Upper lobe of left lung (tissue), 6 donors: ENCODE measurements at regions not wholly inside any gene's neighbourhood (a gene's known extent, or its start where the extent isn't known, plus 50 kb on each side); places are given as distances from the start of the nearest gene placed in this dataset.

Experiments used
- ATAC-seq, 2 donors: fragments of 200-7000 bp; cut with Tn5 transposase; one replicate each; pipeline ENCODE4 v1.9.1; 2022; ENCODE audit warnings: mild to moderate bottlenecking in 2 of 2, moderate library complexity in 2 of 2; ENCODE audit not compliant: low FRiP score in 2 of 2
- DNase-seq, 2 donors: peaks; one replicate each; pipeline ENCODE4 v3.0.0-alpha.2; 2019 to 2020
- H3K27ac ChIP-seq, 4 donors: fragments of 200-600 bp; sonication (generic); one replicate each; pipeline ENCODE4 v1.5.1; 2016 to 2019
- H3K27me3 ChIP-seq, 4 donors: fragments of 200-600 bp; sonication (generic); one replicate each; pipeline ENCODE4 v1.5.1; 2017 to 2019
- H3K36me3 ChIP-seq, 4 donors: fragments of 200-600 bp; sonication (generic); one replicate each; pipeline ENCODE4 v1.5.1; 2016 to 2019
- H3K4me1 ChIP-seq, 4 donors: fragments of 200-600 bp; sonication (generic); one replicate each; pipeline ENCODE4 v1.5.1; 2018 to 2019
- H3K4me3 ChIP-seq, 4 donors: fragments of 200-600 bp; sonication (generic); one replicate each; pipeline ENCODE4 v1.5.1; 2017 to 2019; ENCODE audit warnings: mild to moderate bottlenecking in 2 of 4, moderate library complexity in 1 of 4
- H3K9me3 ChIP-seq, 4 donors: fragments of 200-600 bp; sonication (generic); one replicate each; pipeline ENCODE4 v1.5.1; 2018 to 2019
- CTCF ChIP-seq, 6 experiments: fragments of 450-650 bp in 4 of 6; fragments of 200-600 bp in 2 of 6; sonication (generic) in 2 of 6; IDR thresholded peaks; one replicate each; pipeline ENCODE4 v1.5.1; 2016 to 2019; ENCODE audit warnings: antibody characterized with exemption in 6 of 6
- EP300 ChIP-seq, 4 donors: sonication (generic); formaldehyde crosslinking; IDR thresholded peaks; one replicate each; pipeline ENCODE4 v1.5.1; 2017; ENCODE audit warnings: antibody characterized with exemption in 4 of 4, control low read depth in 2 of 4
- POLR2A ChIP-seq, 4 donors: fragments of 450-650 bp; IDR thresholded peaks; one replicate each; pipeline ENCODE4 v1.5.1; 2016 to 2017; ENCODE audit warnings: antibody characterized with exemption in 4 of 4, mild to moderate bottlenecking in 2 of 4
- POLR2AphosphoS5 ChIP-seq, 2 donors: sonication (generic); formaldehyde crosslinking; IDR thresholded peaks; one replicate each; pipeline ENCODE4 v1.5.1; 2017; ENCODE audit warnings: antibody characterized with exemption in 2 of 2
- WGBS, 2 donors: methylation state at CpG; one replicate each; pipeline ENCODE4 v1.1.5; 2017 to 2018; 5-methylcytosine and 5-hydroxymethylcytosine counted together
- donor health status: DM: no; HTN: no; CAD: no; lungs with moderate emphysema.
- donor health status: DM: no; HTN: yes; CAD: no; lungs with severe emphysema.

DNA sequence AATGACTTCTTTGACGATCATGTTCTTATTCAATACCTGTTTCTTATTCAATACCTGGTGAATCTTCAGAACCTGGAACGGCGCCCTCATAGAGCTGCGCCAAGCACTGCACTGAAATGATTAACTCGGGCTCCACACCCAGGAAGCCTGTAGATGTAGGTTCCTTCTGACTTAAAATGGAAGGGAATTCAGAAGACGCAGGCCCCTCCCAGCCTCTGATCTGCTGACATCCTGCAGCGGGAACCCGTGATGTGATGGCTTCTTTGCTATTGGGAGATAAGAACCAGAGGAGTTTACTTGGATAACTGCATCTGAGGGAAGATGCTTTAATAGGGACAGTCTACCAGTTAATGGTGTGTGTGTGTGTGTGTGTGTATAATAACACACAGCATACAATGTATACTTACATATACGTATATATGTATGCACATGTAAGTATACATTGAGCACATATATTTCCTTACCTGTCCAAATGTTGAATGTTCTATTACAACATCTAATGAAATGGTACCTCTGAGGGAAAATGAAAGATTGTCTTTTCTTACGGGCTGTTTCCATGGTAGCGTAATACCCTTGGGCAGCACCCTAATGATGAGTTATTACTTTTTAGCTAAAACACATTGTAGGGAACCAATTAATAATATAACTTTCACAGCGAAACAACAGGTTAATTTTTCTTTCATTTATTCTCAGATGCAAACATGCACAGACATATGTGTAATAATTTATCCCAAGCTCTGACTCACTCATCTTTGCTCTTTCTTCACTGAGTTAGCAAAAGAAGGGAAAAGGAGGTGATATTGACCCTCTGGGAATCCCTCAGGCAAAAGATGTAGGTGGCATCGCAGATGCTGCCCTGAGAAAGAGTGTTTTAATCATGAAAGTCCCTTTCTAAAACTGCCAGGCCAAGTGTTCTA is 379.8 kb downstream of the SIPA1L2 start:
- no peak for ATAC-seq
- no peaks in the 10 kb centered on the region for H3K27me3 ChIP-seq
- no peak for TF ChIP-seq CTCF (IDR thresholded peaks at IDR 0.05)
- TF ChIP-seq POLR2AphosphoS5 (IDR thresholded peaks at IDR 0.05), result no peak
- no peak for TF ChIP-seq POLR2A (IDR thresholded peaks at IDR 0.05)
- TF ChIP-seq EP300 (IDR thresholded peaks at IDR 0.05), result no peak
- H3K4me1 ChIP-seq, result no peaks in the 10 kb centered on the region
- no peaks in the 10 kb centered on the region for H3K36me3 ChIP-seq
- H3K27ac ChIP-seq, result no peak overlapping the region
- no peak overlapping the region for H3K4me3 ChIP-seq
- DNase-seq, result no peak
- 82 to 86% methylated on average over 13 of the region's 13 CpGs for WGBS, 2 donors
- no peaks in the 10 kb centered on the region for H3K9me3 ChIP-seq

- DNase-seq (no peak), ATAC-seq (no peak)
- WGBS, 2 donors, result 60 to 72% methylated on average over 2 of the region's 2 CpGs
- no peak for TF ChIP-seq CTCF (IDR thresholded peaks at IDR 0.05)
- no peak for TF ChIP-seq POLR2AphosphoS5 (IDR thresholded peaks at IDR 0.05)
- TF ChIP-seq POLR2A (IDR thresholded peaks at IDR 0.05), result no peak
- TF ChIP-seq EP300 (IDR thresholded peaks at IDR 0.05), result no peak
- no peak overlapping the region for H3K4me3 ChIP-seq
- no peak overlapping the region for H3K27ac ChIP-seq
- no peaks in the 10 kb centered on the region for H3K4me1 ChIP-seq
- no peaks in the 10 kb centered on the region for H3K36me3 ChIP-seq
- H3K9me3 ChIP-seq, result no peaks in the 10 kb centered on the region
- H3K27me3 ChIP-seq, result no peaks in the 10 kb centered on the region
Observed at GRCh38 chr1:232249339-232249738, 380.6 kb downstream of the SIPA1L2 start.

DNA sequence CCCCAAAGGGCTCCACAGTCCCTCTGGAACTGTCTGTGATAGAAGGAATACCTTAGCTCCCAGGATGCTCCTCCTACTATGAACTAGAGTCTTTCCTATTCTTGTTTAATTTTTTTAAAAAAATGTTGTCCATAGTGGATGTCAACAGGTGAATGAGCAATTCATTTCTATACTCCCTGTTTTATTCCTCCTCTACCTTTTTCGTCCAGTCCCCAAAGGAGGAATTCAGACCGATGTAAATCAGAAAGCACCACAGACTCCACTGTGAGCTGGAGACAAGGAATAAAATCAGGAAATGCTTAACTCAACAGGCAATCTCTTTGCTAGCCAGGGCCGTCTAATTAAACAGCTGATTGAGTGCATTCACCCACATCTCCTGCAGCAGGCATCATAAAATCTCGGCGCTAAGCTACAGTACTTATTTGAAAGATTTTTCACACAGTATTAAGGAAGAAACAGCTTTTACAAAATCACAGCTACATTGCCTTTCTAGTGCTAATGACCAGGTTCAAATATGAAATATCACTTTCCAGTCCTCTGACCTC is 381.6 kb downstream of the SIPA1L2 start:
- H3K27me3 ChIP-seq, result no peaks in the 10 kb centered on the region
- TF ChIP-seq POLR2A (IDR thresholded peaks at IDR 0.05), result no peak
- no peak for TF ChIP-seq POLR2AphosphoS5 (IDR thresholded peaks at IDR 0.05)
- no peak for TF ChIP-seq EP300 (IDR thresholded peaks at IDR 0.05)
- no peak for TF ChIP-seq CTCF (IDR thresholded peaks at IDR 0.05)

DNA sequence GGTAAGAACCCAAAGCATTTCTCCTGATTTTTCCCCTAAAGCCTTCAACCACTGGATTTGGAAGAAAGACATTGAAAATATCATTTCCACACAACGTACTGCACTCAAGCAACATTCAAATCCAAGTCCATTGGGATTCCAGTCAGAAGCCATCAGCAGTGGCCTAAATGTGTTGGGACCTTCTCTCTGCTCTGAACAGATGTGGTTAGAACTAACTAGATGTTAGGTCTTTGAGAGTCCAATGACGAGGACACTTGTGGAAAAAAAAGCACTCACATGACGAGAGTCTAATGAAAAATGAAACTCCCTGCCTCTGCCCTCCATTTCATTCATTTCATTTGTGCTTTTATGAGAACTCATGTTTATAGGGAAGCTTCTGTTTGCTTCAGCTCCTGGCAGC is 382.3 kb downstream of the SIPA1L2 start:
- no peak overlapping the region for H3K4me3 ChIP-seq
- no peaks in the 10 kb centered on the region for H3K9me3 ChIP-seq
- H3K36me3 ChIP-seq, result no peaks in the 10 kb centered on the region
- H3K27ac ChIP-seq, result no peak overlapping the region
- ATAC-seq (no peak), DNase-seq (no peak)
- no peaks in the 10 kb centered on the region for H3K4me1 ChIP-seq
- WGBS, 2 donors, result 50 to 58% methylated on average over 3 of the region's 3 CpGs
- H3K27me3 ChIP-seq, result no peaks in the 10 kb centered on the region
- no peak for TF ChIP-seq CTCF (IDR thresholded peaks at IDR 0.05)
- TF ChIP-seq EP300 (IDR thresholded peaks at IDR 0.05), result no peak
- no peak for TF ChIP-seq POLR2A (IDR thresholded peaks at IDR 0.05)

More for the DNA sequence above, 381.6 kb downstream of the SIPA1L2 start:
- ATAC-seq (no peak), DNase-seq (no peak)
- Histone ChIP-seq H3K4me3 (no peak overlapping the region), H3K9me3 (no peaks in the 10 kb centered on the region), H3K36me3 (no peaks in the 10 kb centered on the region), H3K27ac (no peak overlapping the region), H3K4me1 (no peaks in the 10 kb centered on the region)
- 59 to 73% methylated on average over 5 of the region's 5 CpGs for WGBS, 2 donors
